ENCODE measurements at regions not wholly inside any gene's neighbourhood (a gene's known extent, or its start where the extent isn't known, plus 50 kb on each side); places are given as distances from the start of the nearest gene placed in this dataset.

GRCh38 chr4:56191534-56191933 lies 195.8 kb downstream of the AASDH start:
- no peaks in the 10 kb centered on the region for H3K4me1 ChIP-seq (ENCODE audit: control insufficient read depth in 1 of 2, insufficient read depth in 2 of 2, low read length in 2 of 2)
- no peak overlapping the region for H4K91ac ChIP-seq (ENCODE audit: low read depth, low read length)
- H2AFZ ChIP-seq (ENCODE audit: insufficient read depth, low read length, poor library complexity) = no peak overlapping the region
- no peaks in the 10 kb centered on the region for H3K27me3 ChIP-seq (ENCODE audit: insufficient read depth, low read length)
- no peak overlapping the region for H2AK5ac ChIP-seq (ENCODE audit: low read length)
- H3K36me3 ChIP-seq (ENCODE audit: control insufficient read depth in 1 of 2, insufficient read depth in 2 of 2, low read length in 2 of 2) = peaks cover 2 to 3% of the 10 kb centered on the region in 2 experiments
- DNase-seq = no peak
- no peak overlapping the region for H3K4me2 ChIP-seq (ENCODE audit: low read length)
- no peak overlapping the region for H3K9ac ChIP-seq (ENCODE audit: low read length)
- H3K4ac ChIP-seq (ENCODE audit: low read depth, low read length) = no peak overlapping the region
- H3K18ac ChIP-seq (ENCODE audit: low read length) = no peak overlapping the region
- no CpG with 5 or more reads among the region's 6 CpGs for WGBS (ENCODE audit: extremely low coverage, insufficient coverage, insufficient read length)
- H3K9me3 ChIP-seq (ENCODE audit: insufficient read depth, low read depth, low read length) = no peaks in the 10 kb centered on the region
- H2BK12ac ChIP-seq (ENCODE audit: low read length) = no peak overlapping the region
- no peak overlapping the region for H3K4me3 ChIP-seq (ENCODE audit: low read depth, low read length)
- no peak overlapping the region for H3K14ac ChIP-seq (ENCODE audit: low read length)
- H3K79me2 ChIP-seq (ENCODE audit: control insufficient read depth, insufficient read depth, low read length, poor library complexity) = no peaks in the 10 kb centered on the region
- H3K27ac ChIP-seq (ENCODE audit: low read depth, low read length) = no peak overlapping the region
- H2BK120ac ChIP-seq (ENCODE audit: insufficient read depth, low read length, poor library complexity) = no peak overlapping the region
- no peak overlapping the region for H4K12ac ChIP-seq (ENCODE audit: low read depth, low read length)
- no peak overlapping the region for H3K23ac ChIP-seq (ENCODE audit: low read length)
- no peak overlapping the region for H4K8ac ChIP-seq (ENCODE audit: low read depth, low read length)
- H3K79me1 ChIP-seq (ENCODE audit: low read length) = peaks cover 1% of the 10 kb centered on the region
- no peak overlapping the region for H2BK5ac ChIP-seq (ENCODE audit: low read depth, low read length, poor library complexity)

- no peak overlapping the region for H3K27ac ChIP-seq (ENCODE audit: low read depth, low read length)
- H2BK5ac ChIP-seq (ENCODE audit: low read depth, low read length, poor library complexity) = no peak overlapping the region
- H4K8ac ChIP-seq (ENCODE audit: low read depth, low read length) = no peak overlapping the region
- peaks cover 2 to 3% of the 10 kb centered on the region in 2 experiments for H3K36me3 ChIP-seq (ENCODE audit: control insufficient read depth in 1 of 2, insufficient read depth in 2 of 2, low read length in 2 of 2)
- DNase-seq = no peak
- H2BK120ac ChIP-seq (ENCODE audit: insufficient read depth, low read length, poor library complexity) = no peak overlapping the region
- H3K4me2 ChIP-seq (ENCODE audit: low read length) = no peak overlapping the region
- no peak overlapping the region for H3K9ac ChIP-seq (ENCODE audit: low read length)
- no peak overlapping the region for H3K4me3 ChIP-seq (ENCODE audit: low read depth, low read length)
- peaks cover 0 to 2% of the 10 kb centered on the region in 2 experiments for H3K4me1 ChIP-seq (ENCODE audit: control insufficient read depth in 1 of 2, insufficient read depth in 2 of 2, low read length in 2 of 2)
- H2BK12ac ChIP-seq (ENCODE audit: low read length) = no peak overlapping the region
- H2AFZ ChIP-seq (ENCODE audit: insufficient read depth, low read length, poor library complexity) = no peak overlapping the region
- H3K27me3 ChIP-seq (ENCODE audit: insufficient read depth, low read length) = no peaks in the 10 kb centered on the region
- H4K91ac ChIP-seq (ENCODE audit: low read depth, low read length) = no peak overlapping the region
- no peak overlapping the region for H3K23ac ChIP-seq (ENCODE audit: low read length)
- H3K14ac ChIP-seq (ENCODE audit: low read length) = no peak overlapping the region
- no peaks in the 10 kb centered on the region for H3K9me3 ChIP-seq (ENCODE audit: insufficient read depth, low read depth, low read length)
- H3K4ac ChIP-seq (ENCODE audit: low read depth, low read length) = no peak overlapping the region
- no CpG with 5 or more reads among the region's 6 CpGs for WGBS (ENCODE audit: extremely low coverage, insufficient coverage, insufficient read length)
- H2AK5ac ChIP-seq (ENCODE audit: low read length) = no peak overlapping the region
- H4K12ac ChIP-seq (ENCODE audit: low read depth, low read length) = no peak overlapping the region
- H3K79me1 ChIP-seq (ENCODE audit: low read length) = peaks cover 1% of the 10 kb centered on the region
- no peaks in the 10 kb centered on the region for H3K79me2 ChIP-seq (ENCODE audit: control insufficient read depth, insufficient read depth, low read length, poor library complexity)
- no peak overlapping the region for H3K18ac ChIP-seq (ENCODE audit: low read length)
These were observed 199.6 kb downstream of the AASDH start for GRCh38 chr4:56187688-56188087.

- H3K23ac ChIP-seq (ENCODE audit: low read length) = no peak overlapping the region
- H3K4ac ChIP-seq (ENCODE audit: low read depth, low read length) = no peak overlapping the region
- H3K9me3 ChIP-seq (ENCODE audit: insufficient read depth, low read depth, low read length) = no peaks in the 10 kb centered on the region
- H2AFZ ChIP-seq (ENCODE audit: insufficient read depth, low read length, poor library complexity) = no peak overlapping the region
- H4K8ac ChIP-seq (ENCODE audit: low read depth, low read length) = no peak overlapping the region
- no peak overlapping the region for H2BK5ac ChIP-seq (ENCODE audit: low read depth, low read length, poor library complexity)
- H4K12ac ChIP-seq (ENCODE audit: low read depth, low read length) = no peak overlapping the region
- no peak overlapping the region for H3K4me2 ChIP-seq (ENCODE audit: low read length)
- no peak overlapping the region for H3K4me3 ChIP-seq (ENCODE audit: low read depth, low read length)
- no peak for DNase-seq
- peaks cover 2 to 6% of the 10 kb centered on the region in 2 experiments for H3K36me3 ChIP-seq (ENCODE audit: control insufficient read depth in 1 of 2, insufficient read depth in 2 of 2, low read length in 2 of 2)
- H3K18ac ChIP-seq (ENCODE audit: low read length) = no peak overlapping the region
- no peak overlapping the region for H3K9ac ChIP-seq (ENCODE audit: low read length)
- no peak overlapping the region for H3K14ac ChIP-seq (ENCODE audit: low read length)
- no CpG with 5 or more reads among the region's 9 CpGs for WGBS (ENCODE audit: extremely low coverage, insufficient coverage, insufficient read length)
- H2AK5ac ChIP-seq (ENCODE audit: low read length) = no peak overlapping the region
- no peaks in the 10 kb centered on the region for H3K27me3 ChIP-seq (ENCODE audit: insufficient read depth, low read length)
- H4K91ac ChIP-seq (ENCODE audit: low read depth, low read length) = no peak overlapping the region
- no peak overlapping the region for H3K27ac ChIP-seq (ENCODE audit: low read depth, low read length)
- no peaks in the 10 kb centered on the region for H3K79me2 ChIP-seq (ENCODE audit: control insufficient read depth, insufficient read depth, low read length, poor library complexity)
- no peak overlapping the region for H2BK12ac ChIP-seq (ENCODE audit: low read length)
- peaks cover 0 to 2% of the 10 kb centered on the region in 2 experiments for H3K4me1 ChIP-seq (ENCODE audit: control insufficient read depth in 1 of 2, insufficient read depth in 2 of 2, low read length in 2 of 2)
- no peak overlapping the region for H2BK120ac ChIP-seq (ENCODE audit: insufficient read depth, low read length, poor library complexity)
- peaks cover 1% of the 10 kb centered on the region for H3K79me1 ChIP-seq (ENCODE audit: low read length)
These were observed 200.3 kb downstream of the AASDH start for GRCh38 chr4:56186808-56187523.

GRCh38 chr4:56185901-56186300 lies 201.4 kb downstream of the AASDH start:
- Histone ChIP-seq H3K9ac (ENCODE audit: low read length) (no peak overlapping the region), H3K4me1 (ENCODE audit: control insufficient read depth in 1 of 2, insufficient read depth in 2 of 2, low read length in 2 of 2) (peaks cover 0 to 2% of the 10 kb centered on the region in 2 experiments), H2BK5ac (ENCODE audit: low read depth, low read length, poor library complexity) (no peak overlapping the region), H4K91ac (ENCODE audit: low read depth, low read length) (no peak overlapping the region), H2AK5ac (ENCODE audit: low read length) (no peak overlapping the region), H3K4me2 (ENCODE audit: low read length) (no peak overlapping the region), H2AFZ (ENCODE audit: insufficient read depth, low read length, poor library complexity) (no peak overlapping the region), H3K36me3 (ENCODE audit: control insufficient read depth in 1 of 2, insufficient read depth in 2 of 2, low read length in 2 of 2) (peaks cover 2 to 7% of the 10 kb centered on the region in 2 experiments), H3K79me2 (ENCODE audit: control insufficient read depth, insufficient read depth, low read length, poor library complexity) (no peaks in the 10 kb centered on the region), H3K14ac (ENCODE audit: low read length) (no peak overlapping the region), H4K12ac (ENCODE audit: low read depth, low read length) (no peak overlapping the region), H3K4me3 (ENCODE audit: low read depth, low read length) (no peak overlapping the region), H3K23ac (ENCODE audit: low read length) (no peak overlapping the region), H3K79me1 (ENCODE audit: low read length) (peaks cover 1% of the 10 kb centered on the region), H3K27ac (ENCODE audit: low read depth, low read length) (no peak overlapping the region), H3K27me3 (ENCODE audit: insufficient read depth, low read length) (no peaks in the 10 kb centered on the region), H4K8ac (ENCODE audit: low read depth, low read length) (no peak overlapping the region), H2BK120ac (ENCODE audit: insufficient read depth, low read length, poor library complexity) (no peak overlapping the region), H3K4ac (ENCODE audit: low read depth, low read length) (no peak overlapping the region), H2BK12ac (ENCODE audit: low read length) (no peak overlapping the region), H3K9me3 (ENCODE audit: insufficient read depth, low read depth, low read length) (no peaks in the 10 kb centered on the region), H3K18ac (ENCODE audit: low read length) (no peak overlapping the region)
- DNase-seq = no peak
- WGBS (ENCODE audit: extremely low coverage, insufficient coverage, insufficient read length) = no CpG with 5 or more reads among the region's 4 CpGs
